HUDEP-2 (cell line): ENCODE measurements at regions not wholly inside any gene's neighbourhood (a gene's known extent, or its start where the extent isn't known, plus 50 kb on each side); places are given as distances from the start of the nearest gene placed in this dataset.
"Not testable (repeated sequence)": the region's sequence is repeated elsewhere in the genome, so short reads cannot be mapped to it uniquely, and the experiment has no call there.

Source experiments
- DNase-seq, 76 experiments: peaks; one replicate each; lab custom pipeline; 2025; ENCODE audit not compliant: unreplicated experiment in 76 of 76; lab: John Stamatoyannopoulos, UW

DNA sequence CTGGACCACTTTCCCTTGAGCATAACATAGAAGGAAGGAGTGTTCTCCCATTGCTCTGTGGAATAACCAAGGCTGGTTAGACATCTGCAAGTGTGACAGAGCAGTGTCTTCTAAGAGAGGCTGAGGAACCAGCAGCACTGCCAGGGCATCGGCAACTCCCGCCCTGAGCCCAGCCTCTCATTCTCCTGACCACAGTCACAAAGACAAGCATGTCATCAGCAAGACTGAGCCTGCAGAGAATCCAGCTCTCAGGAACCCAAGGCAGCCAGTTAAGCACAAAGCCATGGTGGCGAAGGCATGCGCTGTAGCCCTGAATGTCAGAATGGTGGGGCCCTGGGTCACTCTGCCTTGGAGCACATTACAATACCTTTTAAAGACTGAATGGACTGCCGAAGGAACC, 253.9 kb downstream of the AGTPBP1 start:
- no peak for DNase-seq

- DNase-seq: no peak
Observed at GRCh38 chr9:85484235-85484634, 257.5 kb downstream of the AGTPBP1 start.

DNA sequence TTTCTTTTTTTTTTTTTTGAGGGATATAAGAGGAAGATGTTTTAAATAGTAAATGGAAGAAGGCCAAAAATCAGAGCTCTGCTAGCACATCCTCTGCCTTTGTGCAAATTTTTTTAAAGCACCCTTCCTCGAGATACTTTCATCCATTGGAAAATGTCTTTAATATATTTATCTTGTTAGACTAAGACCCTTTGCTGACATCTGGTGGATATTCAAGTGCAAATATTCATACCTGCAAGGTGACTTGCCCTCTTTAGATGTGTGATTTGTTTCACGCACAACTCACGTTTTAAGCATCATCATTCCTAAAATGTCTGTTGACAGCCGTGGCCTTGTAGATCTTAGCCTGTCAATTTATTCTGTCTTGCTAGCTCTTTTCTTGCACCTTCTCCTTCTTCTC, 258.5 kb downstream of the AGTPBP1 start:
- no peak for DNase-seq

DNA sequence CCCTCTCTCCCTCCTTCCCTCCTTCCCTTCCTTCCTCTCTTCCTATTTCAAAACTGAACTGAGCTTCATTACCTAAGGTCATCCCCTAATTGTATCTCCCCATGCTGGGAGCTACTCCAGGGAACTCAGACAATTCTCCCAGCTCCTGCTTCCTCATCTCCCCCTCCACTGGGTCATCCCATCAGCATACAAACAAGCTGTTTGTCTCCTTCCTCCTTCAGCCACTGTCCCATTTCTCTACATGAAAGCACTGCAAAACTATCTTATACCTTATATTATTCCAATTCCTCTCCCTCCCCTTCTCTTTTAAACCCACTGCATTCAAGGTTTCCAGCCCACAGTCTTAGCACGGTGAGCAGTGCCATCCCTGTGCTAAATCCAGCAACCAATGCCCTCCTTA, 262.4 kb downstream of the AGTPBP1 start:
- DNase-seq: no peak

DNA sequence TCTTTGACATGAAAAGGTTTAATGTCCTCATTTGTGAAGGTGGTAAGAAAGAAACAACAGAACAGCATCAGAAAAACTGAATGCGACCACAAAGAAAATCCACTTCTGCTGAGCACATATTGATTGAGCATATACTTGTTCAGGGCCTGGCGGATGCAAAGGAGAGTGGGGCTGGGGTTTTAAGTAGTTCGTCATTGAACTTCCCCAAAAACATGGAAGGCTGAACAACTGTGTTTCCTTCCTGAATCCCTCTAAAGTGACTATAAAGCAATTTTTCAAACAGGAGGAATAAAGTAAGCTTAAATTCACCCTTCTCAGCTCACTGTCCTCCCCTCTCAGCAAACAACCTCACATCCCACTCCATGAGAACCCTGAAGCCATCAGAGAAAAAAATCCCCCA, 262.9 kb downstream of the AGTPBP1 start:
- no peak for DNase-seq

GRCh38 chr9:85474896-85475295, 266.9 kb downstream of the AGTPBP1 start:
- DNase-seq: not testable (repeated sequence)

- no peak for DNase-seq
Observed at GRCh38 chr9:85471791-85472190, 270.0 kb downstream of the AGTPBP1 start.

DNA sequence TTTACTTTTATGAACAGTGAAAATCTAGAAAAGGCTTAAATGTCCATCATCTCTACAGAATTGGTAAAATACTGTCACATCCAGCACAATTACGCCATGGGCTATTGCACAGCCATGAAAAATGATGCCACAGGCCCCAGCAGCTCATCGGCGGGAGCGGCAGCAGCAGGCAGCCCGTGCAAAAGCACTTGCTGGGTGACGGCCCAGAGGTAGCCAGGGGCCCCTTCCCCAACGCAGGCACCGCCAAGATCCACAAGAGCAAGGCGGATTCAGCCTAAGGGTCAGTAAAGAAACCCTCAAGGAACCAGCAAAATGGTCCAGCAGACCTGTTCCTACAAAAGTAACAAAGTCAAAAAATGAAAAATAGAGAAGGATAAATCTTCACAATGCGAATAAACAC, 272.7 kb downstream of the AGTPBP1 start:
- DNase-seq: no peak

DNA sequence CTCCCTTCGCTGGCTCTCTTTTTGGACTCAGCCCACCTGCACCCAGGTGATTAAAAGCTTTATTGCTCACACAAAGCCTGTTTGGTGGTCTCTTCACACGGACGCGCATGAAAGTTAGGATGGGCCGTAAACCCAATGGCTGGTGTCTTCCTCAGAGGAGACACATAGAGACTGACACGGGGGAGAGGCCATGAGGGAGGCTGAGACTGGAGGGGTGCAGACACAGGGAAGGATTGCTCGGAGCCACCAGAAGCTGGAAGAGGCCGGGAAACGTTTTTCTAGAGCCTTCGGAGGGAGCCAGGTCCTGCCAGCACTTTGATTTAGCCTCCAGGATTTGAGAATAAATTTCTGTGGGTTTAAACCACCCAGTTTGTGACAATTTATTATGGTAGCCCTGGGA, 274.9 kb downstream of the AGTPBP1 start:
- DNase-seq: no peak

GRCh38 chr9:85458114-85458864, 283.5 kb downstream of the AGTPBP1 start:
- DNase-seq: not testable (repeated sequence)

- DNase-seq: no peak
Observed at GRCh38 chr9:85453850-85454249, 287.9 kb downstream of the AGTPBP1 start.

GRCh38 chr9:85452841-85453240, 288.9 kb downstream of the AGTPBP1 start:
- no peak for DNase-seq

- DNase-seq: no peak
Observed at GRCh38 chr9:85451680-85452079, 290.1 kb downstream of the AGTPBP1 start.

- DNase-seq: no peak
Observed at GRCh38 chr9:85445887-85446286, 295.9 kb downstream of the AGTPBP1 start.

DNA sequence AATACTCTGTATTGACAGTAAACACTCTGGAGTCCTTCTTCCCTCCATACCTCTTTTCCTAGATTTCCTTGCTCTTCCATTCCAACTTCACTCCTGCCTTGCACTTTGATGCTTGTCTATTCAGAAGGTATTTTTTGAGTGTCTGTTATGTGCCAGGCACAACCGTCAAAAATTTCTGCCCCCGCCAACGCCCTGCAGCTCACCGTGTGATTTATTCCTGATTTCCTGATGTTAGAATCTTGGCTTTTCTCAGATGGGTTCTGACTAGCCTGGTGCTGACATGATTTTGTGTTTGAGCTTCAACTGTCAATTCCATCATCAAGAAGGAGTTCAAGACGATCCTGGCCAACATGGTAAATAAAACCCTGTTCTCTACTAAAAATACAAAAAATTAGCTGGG, 297.5 kb downstream of the AGTPBP1 start:
- DNase-seq: no peak

GRCh38 chr9:85443190-85443598, 298.6 kb downstream of the AGTPBP1 start:
- no peak for DNase-seq

DNA sequence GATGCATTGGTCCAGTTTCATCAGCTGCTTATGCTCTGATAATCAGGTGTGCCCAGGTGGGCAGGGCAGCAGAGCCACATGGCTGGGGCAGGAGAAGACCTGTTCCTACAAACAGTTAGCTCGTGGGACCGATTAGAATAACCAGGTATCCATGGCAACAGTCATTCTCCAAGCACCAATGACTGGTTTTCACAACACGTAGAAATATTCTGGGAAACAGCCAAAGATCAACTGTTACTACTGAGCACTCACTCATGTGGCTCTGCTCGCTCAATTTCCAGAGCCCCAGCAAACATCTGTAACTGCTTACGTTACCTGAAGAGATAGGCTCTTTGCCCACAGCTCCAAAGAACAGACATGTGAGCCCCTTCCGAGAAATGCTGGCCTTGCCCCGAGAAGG, 302.0 kb downstream of the AGTPBP1 start:
- no peak for DNase-seq

GRCh38 chr9:85433956-85434355, 307.8 kb downstream of the AGTPBP1 start:
- DNase-seq: not testable (repeated sequence)

DNA sequence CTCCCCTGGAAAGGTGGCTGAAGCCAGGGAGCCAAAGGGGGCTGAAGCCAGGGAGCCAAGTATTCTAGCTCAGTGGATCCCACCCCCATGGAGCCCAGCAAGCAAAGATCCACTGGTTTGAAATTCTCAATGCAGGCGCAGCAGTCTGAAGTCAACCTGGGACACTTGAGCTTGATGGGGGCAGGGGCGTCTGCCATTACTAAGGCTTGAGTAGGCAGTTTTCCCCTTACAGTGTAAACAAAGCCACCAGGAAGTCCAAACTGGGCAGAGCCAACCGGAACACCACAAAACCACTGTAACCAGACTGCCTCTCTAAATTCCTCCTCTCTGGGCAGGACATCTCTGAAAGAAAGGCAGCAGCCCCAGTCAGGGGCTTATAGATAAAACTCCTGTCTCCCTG, 308.2 kb downstream of the AGTPBP1 start:
- not testable (repeated sequence) for DNase-seq

GRCh38 chr9:85433046-85433445, 308.7 kb downstream of the AGTPBP1 start:
- no peak for DNase-seq

GRCh38 chr9:85432599-85432998, 309.2 kb downstream of the AGTPBP1 start:
- no peak for DNase-seq

- DNase-seq: no peak
Observed at GRCh38 chr9:85431339-85432102, 310.2 kb downstream of the AGTPBP1 start.
